LNCaP clone FGC (cell line): ENCODE measurements at regions not wholly inside any gene's neighbourhood (a gene's known extent, or its start where the extent isn't known, plus 50 kb on each side); places are given as distances from the start of the nearest gene placed in this dataset.

Source experiments
- DNase-seq: peaks from one replicate; pipeline ENCODE4 v3.0.0-alpha.2; 2011; ENCODE audit warnings: low read depth
- H3K4me3 ChIP-seq: 2 replicates; pipeline ENCODE4 v1.5.1; 2011; ENCODE audit warnings: mild to moderate bottlenecking, low read depth, low read length, control low read depth
- CTCF ChIP-seq: IDR thresholded peaks from 2 replicates; pipeline ENCODE4 v1.5.1; 2012; ENCODE audit warnings: mild to moderate bottlenecking; ENCODE audit not compliant: control insufficient read depth, insufficient read depth; ENCODE audit errors: extremely low read depth

GRCh38 chr6:82766476-82766875 is 299.2 kb downstream of the UBE3D start:
- TF ChIP-seq CTCF = no peak
- no peak overlapping the region for H3K4me3 ChIP-seq
- no peak for DNase-seq

GRCh38 chr6:82767037-82767436 is 298.6 kb downstream of the UBE3D start:
- no peak for DNase-seq
- no peak for TF ChIP-seq CTCF

GRCh38 chr6:82767447-82767846 is 298.2 kb downstream of the UBE3D start:
- no peak for DNase-seq
- TF ChIP-seq CTCF = no peak
- no peak overlapping the region for H3K4me3 ChIP-seq

More at GRCh38 chr6:82767037-82767436, 298.6 kb downstream of the UBE3D start:
- H3K4me3 ChIP-seq = no peak overlapping the region

- no peak for TF ChIP-seq CTCF
Measured at GRCh38 chr6:82772851-82773717, 292.6 kb downstream of the UBE3D start.

GRCh38 chr6:82775361-82775760 is 290.3 kb downstream of the UBE3D start:
- H3K4me3 ChIP-seq = no peak overlapping the region
- TF ChIP-seq CTCF = no peak
- DNase-seq = no peak

More at GRCh38 chr6:82772851-82773717, 292.6 kb downstream of the UBE3D start:
- no peak for DNase-seq
- H3K4me3 ChIP-seq = no peak overlapping the region

GRCh38 chr6:82775981-82776380 is 289.7 kb downstream of the UBE3D start:
- no peak for TF ChIP-seq CTCF
- H3K4me3 ChIP-seq = no peak overlapping the region
- no peak for DNase-seq

GRCh38 chr6:82779041-82779440 is 286.6 kb downstream of the UBE3D start:
- DNase-seq = no peak
- no peak for TF ChIP-seq CTCF
- no peak overlapping the region for H3K4me3 ChIP-seq
